Limb (tissue), 2 donors: ENCODE measurements at regions not wholly inside any gene's neighbourhood (a gene's known extent, or its start where the extent isn't known, plus 50 kb on each side); places are given as distances from the start of the nearest gene placed in this dataset.

Source experiments
- DNase-seq, 2 donors: peaks; one replicate each; pipeline ENCODE4 v3.0.0-alpha.2; 2016; ENCODE audit errors: extremely low spot score in 2 of 2

DNA sequence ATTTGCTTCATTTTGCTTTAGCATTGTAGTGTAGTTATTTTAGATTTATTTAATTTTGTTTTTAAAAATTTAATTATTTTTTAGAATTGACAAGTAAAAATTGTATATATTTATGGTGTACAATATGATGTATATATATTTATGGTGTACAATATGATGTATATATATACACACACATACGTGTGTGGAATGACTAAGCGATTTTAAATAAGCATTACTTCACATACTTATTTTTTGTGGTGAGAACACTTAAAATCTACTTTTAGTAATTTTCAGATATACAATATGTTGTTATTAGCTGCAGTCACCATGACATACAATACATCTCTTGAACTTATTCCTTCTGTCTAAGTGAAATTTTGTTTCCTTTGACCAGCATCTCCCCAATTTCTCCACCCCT, 172.9 kb downstream of the SPRY1 start:
- no peak for DNase-seq

- no peak for DNase-seq
Measured at GRCh38 chr4:123573866-123574508, 177.4 kb downstream of the SPRY1 start.

DNA sequence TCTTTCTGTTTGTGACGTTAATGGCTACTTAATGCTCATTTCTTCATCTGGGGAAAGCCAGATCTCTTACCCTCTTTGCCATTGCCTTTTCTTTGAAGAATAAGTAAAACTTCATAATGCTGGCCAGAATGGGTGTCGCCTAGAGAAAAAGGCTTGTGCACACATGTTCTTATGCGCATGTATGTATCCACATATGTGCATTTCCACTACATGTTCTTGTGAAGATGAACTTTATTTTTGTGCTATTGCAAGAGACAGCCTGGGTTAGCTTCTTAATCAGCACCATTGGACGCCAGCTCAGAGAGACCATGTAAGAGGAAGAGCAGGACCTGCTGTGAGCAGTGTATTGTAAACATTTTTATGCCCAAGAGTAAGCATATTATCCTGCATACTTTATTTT, 178.7 kb downstream of the SPRY1 start:
- no peak for DNase-seq

DNA sequence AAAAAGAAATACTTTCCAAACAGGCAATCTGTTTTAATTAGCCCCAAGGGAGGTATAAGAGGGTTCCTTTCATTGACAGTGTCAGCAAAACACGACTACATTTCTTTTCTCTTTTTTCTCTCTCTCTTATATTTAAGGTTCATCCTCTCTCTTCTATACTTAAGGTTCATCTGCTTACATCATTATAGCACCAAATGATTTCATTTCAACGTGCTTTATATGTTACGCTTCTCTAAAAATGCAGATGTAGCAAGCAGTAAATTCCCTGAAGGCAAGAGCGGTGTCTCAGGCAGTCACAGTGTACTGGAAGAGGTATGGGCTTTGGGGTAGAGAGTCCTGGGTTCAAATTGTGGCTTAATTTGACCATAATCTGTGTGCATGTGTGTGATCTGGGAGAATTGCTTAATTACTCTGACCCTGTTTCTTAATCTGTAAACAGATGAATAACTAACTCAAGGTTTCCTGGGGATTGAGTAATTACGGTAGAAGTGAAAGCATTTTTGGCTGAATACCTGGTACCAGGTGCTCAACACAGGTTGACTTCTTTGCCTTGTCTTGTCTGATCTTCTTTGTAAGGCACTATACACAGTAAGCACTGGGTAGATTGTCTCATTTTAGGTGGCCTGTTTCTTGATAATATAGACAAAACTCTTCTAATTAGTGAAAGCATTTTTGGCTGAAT, 180.8 kb downstream of the SPRY1 start:
- DNase-seq: no peak

DNA sequence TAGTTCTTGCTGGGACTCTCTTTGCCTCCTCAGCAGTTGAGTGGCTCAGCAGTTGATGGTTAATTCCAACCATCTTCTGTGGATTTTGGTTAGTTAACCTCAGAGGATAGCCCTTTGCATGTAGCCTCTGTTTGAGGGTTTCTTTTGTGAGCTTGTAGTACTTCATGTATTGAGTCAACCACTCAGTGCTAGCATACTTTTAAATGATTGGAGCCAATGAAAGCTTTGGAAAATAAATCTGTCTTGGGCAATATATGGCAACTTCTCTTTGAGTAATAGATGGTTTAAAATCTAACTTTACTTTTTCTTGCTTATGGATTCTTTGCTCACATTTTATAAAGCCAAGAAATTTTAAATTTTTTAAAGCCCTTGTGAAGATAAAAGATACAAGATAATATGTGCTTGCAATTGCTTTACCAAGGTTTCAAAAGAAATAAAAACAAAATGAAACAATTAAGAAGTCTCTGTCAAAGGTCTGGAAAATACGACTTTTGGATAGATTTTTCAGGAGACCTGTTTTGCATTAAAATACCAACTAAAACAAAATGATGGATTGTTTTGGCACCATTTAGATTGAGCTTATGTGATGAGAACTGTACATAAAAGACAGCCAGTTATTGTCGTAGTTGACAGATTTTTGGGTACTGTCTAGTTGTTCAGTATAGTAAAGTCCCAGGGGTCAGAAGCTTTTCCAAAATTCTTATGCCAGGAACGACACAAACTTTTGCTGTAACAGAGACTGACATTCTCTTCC, 181.9 kb downstream of the SPRY1 start:
- no peak for DNase-seq

DNA sequence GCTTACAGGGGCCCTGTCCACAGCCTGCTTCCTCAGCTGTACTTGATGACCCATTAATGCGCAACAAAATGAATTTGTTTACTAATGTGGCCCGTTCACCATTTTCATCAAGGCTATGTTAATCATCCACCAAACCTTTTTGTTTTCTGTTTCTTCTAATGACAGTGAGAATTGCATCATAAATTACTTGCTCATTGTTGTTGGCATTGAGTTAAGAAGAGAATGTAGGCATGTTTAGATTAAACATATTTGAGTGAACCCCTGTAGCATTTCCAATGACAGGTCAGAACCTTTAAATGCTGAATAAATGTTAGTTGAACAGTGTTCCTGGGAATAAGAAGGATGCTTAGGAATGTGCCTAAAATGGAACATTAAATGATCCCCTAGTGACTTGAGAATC, 183.4 kb downstream of the SPRY1 start:
- no peak for DNase-seq

GRCh38 chr4:123580981-123581664, 184.5 kb downstream of the SPRY1 start:
- no peak for DNase-seq

GRCh38 chr4:123581802-123582201, 185.2 kb downstream of the SPRY1 start:
- no peak for DNase-seq

GRCh38 chr4:123583043-123583442, 186.4 kb downstream of the SPRY1 start:
- DNase-seq: no peak

DNA sequence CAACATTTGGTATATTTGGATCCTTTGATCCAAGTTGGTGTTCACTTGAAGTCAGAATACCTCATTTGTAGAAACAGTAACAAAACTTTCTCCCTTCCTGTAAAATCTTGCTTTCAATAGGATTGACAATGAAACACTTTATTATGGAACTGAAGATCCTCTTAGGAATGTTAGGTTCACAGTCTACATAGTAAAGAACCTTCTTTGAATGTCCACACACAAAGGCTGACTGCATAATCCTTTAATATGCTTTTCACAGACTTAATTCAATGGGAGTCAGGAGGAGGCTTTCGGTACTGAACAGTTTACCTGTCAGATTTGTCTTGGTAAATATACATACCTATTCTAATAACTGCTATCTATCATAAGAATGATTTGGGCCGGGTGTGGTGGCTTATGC, 188.5 kb downstream of the SPRY1 start:
- no peak for DNase-seq

- DNase-seq: no peak
Measured at GRCh38 chr4:123587983-123588494, 191.4 kb downstream of the SPRY1 start.

DNA sequence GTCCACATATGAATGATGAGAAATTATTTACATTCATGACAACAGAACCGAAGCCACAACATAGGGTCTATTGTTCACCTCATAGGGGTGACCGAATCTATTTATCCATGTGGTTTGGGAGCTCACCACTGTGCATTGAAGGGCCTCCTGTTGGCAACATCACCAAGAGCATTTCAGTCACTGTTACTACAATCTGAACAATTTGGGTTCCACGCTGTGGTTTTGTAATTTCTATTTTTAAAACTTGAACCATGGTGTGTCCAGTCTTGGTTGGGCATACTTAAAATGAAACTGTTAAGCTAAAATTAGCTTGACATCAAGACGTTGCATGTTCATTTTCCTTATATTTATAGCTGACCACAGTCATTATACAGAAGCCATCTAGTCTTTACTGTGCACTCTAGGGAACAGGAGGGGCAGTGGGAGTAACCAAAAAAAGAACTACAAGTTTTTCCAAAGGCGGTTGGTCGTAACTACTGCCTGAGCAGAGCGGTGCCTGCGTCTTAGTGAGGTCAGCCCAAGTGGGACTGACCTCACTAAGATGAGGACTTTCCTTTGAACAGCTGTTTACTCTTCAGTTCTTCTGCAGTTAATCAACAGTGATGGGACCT, 192.1 kb downstream of the SPRY1 start:
- DNase-seq: no peak

DNA sequence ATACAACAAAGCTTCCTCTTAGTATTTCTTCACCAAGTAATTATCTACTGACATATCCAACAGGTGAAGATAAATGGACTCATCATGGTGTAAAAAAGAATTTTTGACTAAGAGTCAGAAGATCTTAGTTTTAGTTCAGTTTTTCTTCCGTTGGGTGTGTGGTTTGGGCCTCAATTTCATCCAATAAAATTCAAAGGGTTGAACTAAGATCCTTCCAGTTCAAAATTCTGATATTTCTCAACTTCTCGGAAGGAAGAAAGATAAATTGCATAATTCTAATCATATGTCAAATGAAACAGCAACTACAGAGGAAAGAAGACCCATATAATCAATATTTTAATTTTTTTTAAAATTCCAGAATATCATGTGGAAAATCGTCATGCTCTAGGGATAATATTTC, 192.7 kb downstream of the SPRY1 start:
- DNase-seq: no peak

GRCh38 chr4:123591875-123592274, 195.3 kb downstream of the SPRY1 start:
- DNase-seq: no peak

GRCh38 chr4:123593655-123594054, 197.1 kb downstream of the SPRY1 start:
- no peak for DNase-seq

DNA sequence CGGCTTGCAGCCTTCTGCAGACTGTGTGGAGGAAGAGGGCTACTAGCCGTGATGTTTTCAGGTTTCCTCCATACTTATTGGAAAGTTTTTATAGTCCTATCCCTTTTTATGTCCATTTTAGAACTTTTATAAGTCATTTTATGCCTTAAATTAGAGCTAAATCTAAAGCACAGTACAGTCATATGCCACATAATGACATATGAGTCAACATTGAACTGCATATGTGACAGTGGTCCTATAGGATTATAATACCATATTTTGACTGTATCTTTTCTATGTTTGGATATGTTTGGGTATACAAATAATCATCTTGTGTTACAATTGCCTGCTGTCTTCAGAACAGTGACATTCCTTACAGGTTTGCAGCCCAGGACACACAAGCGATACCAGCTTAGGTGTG, 200.2 kb downstream of the SPRY1 start:
- DNase-seq: no peak

DNA sequence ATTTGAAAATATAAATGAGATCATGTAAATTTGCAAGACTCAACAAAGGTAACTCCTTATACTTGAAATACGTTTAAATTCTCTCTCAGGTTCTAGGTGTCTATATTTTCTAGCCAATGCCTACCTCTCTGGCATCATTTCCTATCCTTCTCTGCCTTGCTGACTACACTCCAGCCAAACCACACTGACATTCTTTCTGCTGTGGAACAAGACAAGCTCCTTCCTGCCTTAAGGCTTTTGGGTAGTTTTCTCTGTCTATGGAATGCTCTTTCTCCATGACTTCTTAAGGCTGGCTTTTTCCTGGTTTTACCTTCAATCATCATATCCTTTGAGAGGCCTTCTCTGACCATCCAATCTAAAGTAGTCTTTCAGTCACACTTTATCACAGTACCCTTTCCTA, 201.0 kb downstream of the SPRY1 start:
- no peak for DNase-seq

DNA sequence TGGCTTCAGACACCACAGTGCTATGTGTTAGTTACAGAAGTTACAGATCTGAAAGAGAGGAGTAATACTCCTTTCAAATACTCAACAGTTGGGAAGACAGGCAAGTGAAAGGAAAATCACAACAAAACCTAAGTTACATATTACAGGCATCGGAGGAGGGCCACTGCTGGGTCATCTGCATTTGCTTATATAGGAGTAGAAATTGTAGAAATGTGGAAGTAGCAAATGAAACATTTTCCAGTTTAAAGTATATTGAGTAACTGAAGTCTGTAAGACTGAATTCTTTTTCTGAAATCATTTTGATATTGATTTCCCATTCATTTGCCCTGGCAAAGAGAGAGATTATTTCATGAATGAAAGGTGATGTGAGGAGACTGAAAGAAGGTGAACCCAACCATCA, 201.7 kb downstream of the SPRY1 start:
- DNase-seq: no peak

- DNase-seq: no peak
Measured at GRCh38 chr4:123599061-123599919, 202.7 kb downstream of the SPRY1 start.
